Transverse colon (tissue), 4 donors: ENCODE measurements at regions not wholly inside any gene's neighbourhood (a gene's known extent, or its start where the extent isn't known, plus 50 kb on each side); places are given as distances from the start of the nearest gene placed in this dataset.

Experiments used
- CTCF ChIP-seq, 5 experiments: fragments of 200-600 bp in 3 of 5; fragments of 450-650 bp in 2 of 5; sonication (generic) in 3 of 5; IDR thresholded peaks; 1 replicate in 2 of 5; 2 replicates in 3 of 5; pipeline ENCODE4 v1.5.1; 2016 to 2017; ENCODE audit warnings: antibody characterized with exemption in 5 of 5, inconsistent platforms in 3 of 5, mild to moderate bottlenecking in 2 of 5, moderate library complexity in 1 of 5
- POLR2AphosphoS5 ChIP-seq, 3 donors: sonication (generic); formaldehyde crosslinking; IDR thresholded peaks; one replicate each; pipeline ENCODE4 v1.6.1; 2016; ENCODE audit warnings: antibody characterized with exemption in 3 of 3

- no peak for TF ChIP-seq CTCF (IDR thresholded peaks at IDR 0.05)
- no peak for TF ChIP-seq POLR2AphosphoS5 (IDR thresholded peaks at IDR 0.05)
These were observed 163.5 kb upstream of the RUNX1 start for GRCh38 chr21:35212393-35213127.
